ENCODE measurements at regions not wholly inside any gene's neighbourhood (a gene's known extent, or its start where the extent isn't known, plus 50 kb on each side); places are given as distances from the start of the nearest gene placed in this dataset.

DNA sequence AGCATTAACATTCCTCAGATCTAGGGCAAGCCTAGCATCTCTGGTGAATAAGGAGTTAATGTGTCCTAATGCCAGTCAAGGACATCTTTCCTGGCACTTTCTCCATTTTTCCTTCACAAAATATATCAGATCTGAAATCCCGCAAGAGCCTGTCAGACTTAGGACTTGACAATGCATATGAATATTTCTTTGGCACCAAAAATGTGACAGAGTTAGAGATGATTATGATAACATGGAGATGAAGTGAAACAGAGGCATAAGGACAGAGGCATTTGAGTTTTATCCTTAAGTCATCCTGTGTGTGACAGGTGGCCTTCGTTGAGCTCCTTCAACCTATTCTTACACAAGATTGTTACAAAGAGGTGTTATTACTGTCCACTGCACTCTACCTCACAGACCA lies 388.0 kb downstream of the EMP1 start:
- Histone ChIP-seq H3K4me1 (no peaks in the 10 kb centered on the region), H3K9me3 (no peaks in the 10 kb centered on the region), H3K27me3 (peaks cover 0 to 15% (median 0%) of the 10 kb centered on the region in 7 donors), H3K27ac (no peak overlapping the region), H3K36me3 (no peaks in the 10 kb centered on the region), H3K4me3 (no peak overlapping the region)
- no peak for DNase-seq
- intact Hi-C loops (cut with DNase I): no loop called here
- TF ChIP-seq, protein P1, sequence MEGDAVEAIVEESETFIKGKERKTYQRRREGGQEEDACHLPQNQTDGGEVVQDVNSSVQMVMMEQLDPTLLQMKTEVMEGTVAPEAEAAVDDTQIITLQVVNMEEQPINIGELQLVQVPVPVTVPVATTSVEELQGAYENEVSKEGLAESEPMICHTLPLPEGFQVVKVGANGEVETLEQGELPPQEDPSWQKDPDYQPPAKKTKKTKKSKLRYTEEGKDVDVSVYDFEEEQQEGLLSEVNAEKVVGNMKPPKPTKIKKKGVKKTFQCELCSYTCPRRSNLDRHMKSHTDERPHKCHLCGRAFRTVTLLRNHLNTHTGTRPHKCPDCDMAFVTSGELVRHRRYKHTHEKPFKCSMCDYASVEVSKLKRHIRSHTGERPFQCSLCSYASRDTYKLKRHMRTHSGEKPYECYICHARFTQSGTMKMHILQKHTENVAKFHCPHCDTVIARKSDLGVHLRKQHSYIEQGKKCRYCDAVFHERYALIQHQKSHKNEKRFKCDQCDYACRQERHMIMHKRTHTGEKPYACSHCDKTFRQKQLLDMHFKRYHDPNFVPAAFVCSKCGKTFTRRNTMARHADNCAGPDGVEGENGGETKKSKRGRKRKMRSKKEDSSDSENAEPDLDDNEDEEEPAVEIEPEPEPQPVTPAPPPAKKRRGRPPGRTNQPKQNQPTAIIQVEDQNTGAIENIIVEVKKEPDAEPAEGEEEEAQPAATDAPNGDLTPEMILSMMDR (IDR thresholded peaks at IDR 0.05): no peak
- 81 to 84% methylated on average over 2 of the region's 2 CpGs for WGBS, 2 donors
- ATAC-seq: no peak

DNA sequence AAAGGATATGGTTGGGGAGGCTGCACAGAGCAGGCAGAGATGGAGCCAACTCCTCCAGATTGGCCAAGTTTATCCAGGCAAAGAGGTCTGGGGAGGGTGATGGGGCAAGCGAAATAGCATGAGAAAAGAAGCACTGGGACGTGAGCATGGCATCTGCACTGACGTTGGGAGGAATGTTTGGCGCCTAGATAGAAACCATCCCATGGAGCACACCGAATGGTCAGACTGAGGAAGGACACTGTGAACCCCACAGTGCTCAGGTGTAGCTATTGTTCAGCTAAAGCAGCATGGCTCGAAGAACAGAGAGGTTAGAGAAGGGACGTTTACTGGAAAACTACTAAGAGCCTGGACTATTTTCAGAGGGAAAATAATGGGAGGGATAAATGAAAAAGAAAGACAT lies 387.1 kb downstream of the EMP1 start:
- no peaks in the 10 kb centered on the region for H3K4me1 ChIP-seq
- DNase-seq (no peak), ATAC-seq (no peak)
- intact Hi-C loops (cut with DNase I): no loop called here
- no peaks in the 10 kb centered on the region for H3K9me3 ChIP-seq
- no peak overlapping the region for H3K27ac ChIP-seq
- peaks cover 0 to 15% (median 0%) of the 10 kb centered on the region in 7 donors for H3K27me3 ChIP-seq
- H3K36me3 ChIP-seq: no peaks in the 10 kb centered on the region
- TF ChIP-seq, protein P1 (IDR thresholded peaks at IDR 0.05): no peak
- 74 to 86% methylated on average over 7 of the region's 7 CpGs for WGBS, 2 donors
- H3K4me3 ChIP-seq: no peak overlapping the region

- H3K9me3 ChIP-seq: no peaks in the 10 kb centered on the region
- 13 to 20% methylated on average over 4 of the region's 4 CpGs for whole genome bisulfite sequencing, 2 donors
- H3K36me3 ChIP-seq: no peaks in the 10 kb centered on the region
- ATAC-seq (no peak), DNase-seq (no peak)
- peaks cover 0 to 14% (median 0%) of the 10 kb centered on the region in 7 donors for H3K27me3 ChIP-seq
- no peak overlapping the region for H3K4me3 ChIP-seq
- H3K27ac ChIP-seq: no peak overlapping the region
- intact Hi-C loops (cut with DNase I): no loop called here
- TF ChIP-seq, protein P1 (IDR thresholded peaks at IDR 0.05): no peak
- H3K4me1 ChIP-seq: no peaks in the 10 kb centered on the region
These were observed 385.9 kb downstream of the EMP1 start for GRCh38 chr12:13582421-13582820.

- Histone ChIP-seq H3K9me3 (no peaks in the 10 kb centered on the region), H3K36me3 (no peaks in the 10 kb centered on the region), H3K4me1 (no peaks in the 10 kb centered on the region), H3K27ac (no peak overlapping the region), H3K4me3 (no peak overlapping the region), H3K27me3 (peaks cover 0 to 12% (median 0%) of the 10 kb centered on the region in 7 donors)
- ATAC-seq (no peak), DNase-seq (no peak)
- intact Hi-C loops (cut with DNase I): no loop called here
- TF ChIP-seq, protein P1 (IDR thresholded peaks at IDR 0.05): no peak
These were observed 384.5 kb downstream of the EMP1 start for GRCh38 chr12:13581031-13581430.

- 90 to 92% methylated on average over 1 of the region's 1 CpG for WGBS, 2 donors
- TF ChIP-seq, protein P1 (IDR thresholded peaks at IDR 0.05): no peak
- Histone ChIP-seq H3K4me3 (no peak overlapping the region), H3K27ac (no peak overlapping the region), H3K36me3 (no peaks in the 10 kb centered on the region), H3K4me1 (no peaks in the 10 kb centered on the region), H3K9me3 (no peaks in the 10 kb centered on the region), H3K27me3 (peaks cover 0 to 12% (median 0%) of the 10 kb centered on the region in 7 donors)
- no peak for ATAC-seq
- no peak for DNase-seq
- intact Hi-C loops (cut with DNase I): no loop called here
These were observed 383.7 kb downstream of the EMP1 start for GRCh38 chr12:13580206-13580605.
